Psoas muscle (tissue), 7 donors: ENCODE measurements at regions not wholly inside any gene's neighbourhood (a gene's known extent, or its start where the extent isn't known, plus 50 kb on each side); places are given as distances from the start of the nearest gene placed in this dataset.

Experiments
- ATAC-seq, 4 donors: fragments of 200-7000 bp; cut with Tn5 transposase; one replicate each; pipeline ENCODE4 v1.9.1; 2020; ENCODE audit warnings: moderate library complexity in 3 of 4, mild to moderate bottlenecking in 2 of 4
- DNase-seq, 2 donors: peaks; one replicate each; pipeline ENCODE4 v3.0.0-alpha.2; 2020
- H3K27ac ChIP-seq: fragments of 200-600 bp; one replicate; pipeline ENCODE4 v1.8.0; 2022
- H3K27me3 ChIP-seq, 3 donors: fragments of 200-600 bp in 1 of 3; one replicate each; pipeline versions ENCODE4 v1.6.1 to v1.8.0; 2013 to 2022; ENCODE audit warnings: low read length in 2 of 3, mild to moderate bottlenecking in 2 of 3, moderate library complexity in 1 of 3; ENCODE audit not compliant: insufficient read depth in 3 of 3
- H3K36me3 ChIP-seq, 2 donors: fragments of 200-600 bp in 1 of 2; one replicate each; pipeline versions ENCODE4 v1.6.1 to v1.8.0; 2013 to 2022; ENCODE audit warnings: low read depth in 1 of 2, mild to moderate bottlenecking in 1 of 2, moderate library complexity in 1 of 2; ENCODE audit not compliant: insufficient read depth in 1 of 2
- H3K4me1 ChIP-seq: fragments of 200-600 bp; one replicate; pipeline ENCODE4 v1.8.0; 2022
- H3K4me3 ChIP-seq: fragments of 200-600 bp; one replicate; pipeline ENCODE4 v1.8.0; 2022; ENCODE audit warnings: mild to moderate bottlenecking
- H3K9me3 ChIP-seq: fragments of 200-600 bp; one replicate; pipeline ENCODE4 v1.8.0; 2022
- WGBS, 3 donors: extraction: QIAGEN DNeasy Blood & Tissue Kit; methylation state at CpG; one replicate each; pipeline versions ENCODE4 v1.1.6 to v1.1.7; 2013; 5-methylcytosine and 5-hydroxymethylcytosine counted together
- intact Hi-C, 2 donors: fragments of 100-400 bp; cut with DNase I; formaldehyde crosslinking; loops; one replicate each; pipeline versions ENCODE4 v1.11.0 to v1.14.2; 2022
- TF ChIP-seq, protein P1 (sequence below): fragments of 200-600 bp; IDR thresholded peaks from one replicate; pipeline ENCODE4 v1.8.0; 2022; ENCODE audit warnings: antibody characterized with exemption
- donor health status: healthy with polysubstance abuse.
- donor health status: DM: no; HTN: no; CAD: no; lungs with moderate emphysema.
- donor health status: Bipolar disorder and iron deficiency.
- donor health status: healthy.
- donor health status: DM: yes; HTN: yes; CAD: no.
- donor health status: DM: no; HTN: no; CAD: no.
- donor health status: DM: yes; HTN: yes; CAD: no.

DNA sequence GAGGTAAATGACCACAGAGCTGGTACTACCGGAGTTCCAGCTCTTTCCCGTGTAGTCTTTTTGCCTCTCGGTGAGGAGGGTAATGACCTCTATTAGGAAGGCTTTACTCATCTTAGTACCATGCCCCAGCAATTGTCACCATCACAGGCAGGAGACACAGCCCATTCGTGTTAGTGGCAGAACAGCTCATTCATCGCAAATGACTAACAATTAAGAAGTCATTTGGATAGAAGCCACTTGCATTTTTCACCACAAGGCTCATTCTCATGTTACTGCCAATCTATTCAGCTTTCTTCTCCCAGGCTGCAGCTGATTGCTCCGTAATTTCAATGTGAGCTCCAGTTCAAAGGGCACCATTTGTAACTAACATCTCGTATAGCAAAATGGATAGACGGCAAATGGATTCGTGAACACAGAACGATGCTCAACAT, 718.8 kb upstream of the TMEM132C start:
- Histone ChIP-seq H3K4me3 (no peak overlapping the region), H3K36me3 (no peaks in the 10 kb centered on the region), H3K9me3 (peaks cover 7% of the 10 kb centered on the region), H3K27me3 (no peaks in the 10 kb centered on the region), H3K27ac (no peak overlapping the region), H3K4me1 (no peaks in the 10 kb centered on the region)
- DNase-seq: no peak
- TF ChIP-seq, protein P1, sequence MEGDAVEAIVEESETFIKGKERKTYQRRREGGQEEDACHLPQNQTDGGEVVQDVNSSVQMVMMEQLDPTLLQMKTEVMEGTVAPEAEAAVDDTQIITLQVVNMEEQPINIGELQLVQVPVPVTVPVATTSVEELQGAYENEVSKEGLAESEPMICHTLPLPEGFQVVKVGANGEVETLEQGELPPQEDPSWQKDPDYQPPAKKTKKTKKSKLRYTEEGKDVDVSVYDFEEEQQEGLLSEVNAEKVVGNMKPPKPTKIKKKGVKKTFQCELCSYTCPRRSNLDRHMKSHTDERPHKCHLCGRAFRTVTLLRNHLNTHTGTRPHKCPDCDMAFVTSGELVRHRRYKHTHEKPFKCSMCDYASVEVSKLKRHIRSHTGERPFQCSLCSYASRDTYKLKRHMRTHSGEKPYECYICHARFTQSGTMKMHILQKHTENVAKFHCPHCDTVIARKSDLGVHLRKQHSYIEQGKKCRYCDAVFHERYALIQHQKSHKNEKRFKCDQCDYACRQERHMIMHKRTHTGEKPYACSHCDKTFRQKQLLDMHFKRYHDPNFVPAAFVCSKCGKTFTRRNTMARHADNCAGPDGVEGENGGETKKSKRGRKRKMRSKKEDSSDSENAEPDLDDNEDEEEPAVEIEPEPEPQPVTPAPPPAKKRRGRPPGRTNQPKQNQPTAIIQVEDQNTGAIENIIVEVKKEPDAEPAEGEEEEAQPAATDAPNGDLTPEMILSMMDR: no peak
- WGBS, 3 donors: 21 to 28% (median 23%) methylated on average over 10 of the region's 10 CpGs
- no peak for ATAC-seq
- intact Hi-C loops: no loop called here

DNA sequence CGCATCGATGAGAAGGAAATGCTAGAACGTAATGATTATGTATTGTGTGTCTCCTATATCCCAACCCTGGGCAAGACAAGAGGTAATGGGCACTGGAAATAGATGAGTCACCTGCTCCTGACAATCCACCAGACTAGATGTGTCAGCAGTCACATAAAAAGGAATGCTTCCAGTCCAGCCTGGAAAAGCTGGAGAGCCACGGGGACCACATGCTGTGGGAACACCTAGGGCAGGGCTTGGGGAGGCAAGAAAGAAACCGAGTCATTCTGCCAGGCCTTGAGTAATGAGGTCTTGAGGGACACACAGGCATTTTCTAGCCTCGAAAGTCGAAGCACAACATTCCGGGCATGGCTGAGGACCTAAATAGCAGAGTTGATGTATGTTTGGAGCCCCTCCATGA, 716.7 kb upstream of the TMEM132C start:
- no peak overlapping the region for H3K4me3 ChIP-seq
- DNase-seq (no peak), ATAC-seq (no peak)
- 72 to 80% (median 76%) methylated on average over 8 of the region's 8 CpGs for WGBS, 3 donors
- no peaks in the 10 kb centered on the region for H3K4me1 ChIP-seq
- no peaks in the 10 kb centered on the region for H3K36me3 ChIP-seq
- no peaks in the 10 kb centered on the region for H3K27me3 ChIP-seq
- no peak overlapping the region for H3K27ac ChIP-seq
- intact Hi-C loops: no loop called here
- TF ChIP-seq, protein P1: no peak
- H3K9me3 ChIP-seq: peaks cover 7% of the 10 kb centered on the region

DNA sequence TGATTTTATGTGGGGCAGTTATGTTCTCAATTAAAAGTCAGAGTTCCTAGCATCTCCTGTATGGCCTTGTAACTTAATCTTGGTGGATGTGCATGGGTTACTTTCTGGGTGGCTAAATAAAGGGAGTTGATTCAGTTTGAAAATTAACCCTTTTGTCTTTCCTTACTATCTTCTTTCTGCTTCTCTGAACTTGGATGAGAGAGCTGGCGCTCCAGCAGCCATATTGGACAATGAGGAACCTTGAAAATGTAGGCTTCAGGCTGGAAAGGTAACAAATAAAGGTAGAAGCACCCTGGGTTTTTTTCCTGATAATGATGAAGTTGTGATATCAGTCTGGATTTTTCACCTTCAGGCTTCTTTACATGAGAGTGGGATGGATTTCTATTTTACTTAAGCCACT, 714.1 kb upstream of the TMEM132C start:
- 82 to 97% (median 93%) methylated on average over 1 of the region's 1 CpG for WGBS, 3 donors
- TF ChIP-seq, protein P1: no peak
- Histone ChIP-seq H3K4me3 (no peak overlapping the region), H3K36me3 (no peaks in the 10 kb centered on the region), H3K4me1 (no peaks in the 10 kb centered on the region), H3K27me3 (no peaks in the 10 kb centered on the region), H3K27ac (no peak overlapping the region), H3K9me3 (peaks cover 7% of the 10 kb centered on the region)
- DNase-seq (no peak), ATAC-seq (no peak)
- intact Hi-C loops: no loop called here

DNA sequence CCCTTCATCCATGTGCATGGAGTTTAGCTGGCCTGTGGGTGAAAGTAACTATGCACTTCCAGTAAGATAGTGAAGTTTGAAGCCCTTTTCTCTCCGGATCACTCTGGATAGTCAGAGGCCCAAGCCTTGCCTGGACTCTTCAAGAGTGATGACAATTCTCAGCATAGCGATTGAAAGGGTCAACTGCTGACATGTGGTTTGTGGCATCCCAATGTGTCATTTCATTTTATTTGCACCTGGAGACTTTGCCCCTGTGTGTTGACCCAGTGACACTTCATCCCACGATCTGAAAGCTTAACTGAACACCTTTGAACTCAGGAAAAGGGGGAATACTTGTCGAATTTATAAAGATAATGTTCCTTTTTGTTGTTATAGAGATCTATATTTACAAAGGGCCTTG, 711.9 kb upstream of the TMEM132C start:
- 59 to 65% (median 62%) methylated on average over 4 of the region's 4 CpGs for WGBS, 3 donors
- H3K27me3 ChIP-seq: no peaks in the 10 kb centered on the region

More for the DNA sequence above, 711.9 kb upstream of the TMEM132C start:
- peaks cover 7% of the 10 kb centered on the region for H3K9me3 ChIP-seq
- TF ChIP-seq, protein P1: no peak
- ATAC-seq: no peak
- H3K4me3 ChIP-seq: no peak overlapping the region
- no peak overlapping the region for H3K27ac ChIP-seq
- no peaks in the 10 kb centered on the region for H3K4me1 ChIP-seq
- DNase-seq: no peak
- no peaks in the 10 kb centered on the region for H3K36me3 ChIP-seq
- intact Hi-C loops: no loop called here
